ENCODE measurements at regions not wholly inside any gene's neighbourhood (a gene's known extent, or its start where the extent isn't known, plus 50 kb on each side); places are given as distances from the start of the nearest gene placed in this dataset.

- Histone ChIP-seq H3K4me2 (ENCODE audit: low read length) (no peak overlapping the region), H3K9ac (ENCODE audit: low read length) (no peak overlapping the region)
- TF ChIP-seq CTCF (IDR thresholded peaks at IDR 0.05; ENCODE audit: low read depth, low read length), result no peak
- no peak for TF ChIP-seq EZH2phosphoT487 (IDR thresholded peaks at IDR 0.05; ENCODE audit: low read depth)
These were observed 74.2 kb upstream of the ZNF716 start for GRCh38 chr7:57375783-57376182.

GRCh38 chr7:57381581-57381980 is 68.4 kb upstream of the ZNF716 start:
- Histone ChIP-seq H3K4me3 (ENCODE audit: low read length) (no peak overlapping the region), H3K27me3 (ENCODE audit: low read depth, low read length) (no peaks in the 10 kb centered on the region), H3K36me3 (replicated peaks; ENCODE audit: low read depth, low read length) (no peaks in the 10 kb centered on the region), H2AFZ (ENCODE audit: low read depth, low read length) (no peak overlapping the region), H3K9ac (ENCODE audit: low read length) (no peak overlapping the region), H3K27ac (ENCODE audit: low read length) (no peak overlapping the region), H3K9me3 (ENCODE audit: insufficient read depth, low read length) (no peaks in the 10 kb centered on the region), H3K79me2 (ENCODE audit: low read length) (no peaks in the 10 kb centered on the region), H3K4me1 (ENCODE audit: low read length) (no peaks in the 10 kb centered on the region), H3K4me2 (ENCODE audit: low read length) (no peak overlapping the region), H4K20me1 (ENCODE audit: insufficient read depth, low read length) (no peaks in the 10 kb centered on the region)
- no peak for TF ChIP-seq EZH2phosphoT487 (IDR thresholded peaks at IDR 0.05; ENCODE audit: low read depth)
- no peak for TF ChIP-seq CTCF (IDR thresholded peaks at IDR 0.05; ENCODE audit: low read depth, low read length)

More at GRCh38 chr7:57375783-57376182, 74.2 kb upstream of the ZNF716 start:
- no peaks in the 10 kb centered on the region for H4K20me1 ChIP-seq (ENCODE audit: insufficient read depth, low read length)
- no peaks in the 10 kb centered on the region for H3K79me2 ChIP-seq (ENCODE audit: low read length)
- H3K27me3 ChIP-seq (ENCODE audit: low read depth, low read length), result no peaks in the 10 kb centered on the region
- no peaks in the 10 kb centered on the region for H3K9me3 ChIP-seq (ENCODE audit: insufficient read depth, low read length)
- H3K4me3 ChIP-seq (ENCODE audit: low read length), result no peak overlapping the region
- H2AFZ ChIP-seq (ENCODE audit: low read depth, low read length), result no peak overlapping the region
- H3K4me1 ChIP-seq (ENCODE audit: low read length), result no peaks in the 10 kb centered on the region
- H3K27ac ChIP-seq (ENCODE audit: low read length), result no peak overlapping the region
- no peaks in the 10 kb centered on the region for H3K36me3 ChIP-seq (replicated peaks; ENCODE audit: low read depth, low read length)

- H3K4me1 ChIP-seq (ENCODE audit: low read length), result no peaks in the 10 kb centered on the region
- no peak overlapping the region for H3K9ac ChIP-seq (ENCODE audit: low read length)
- H4K20me1 ChIP-seq (ENCODE audit: insufficient read depth, low read length), result no peaks in the 10 kb centered on the region
- H3K79me2 ChIP-seq (ENCODE audit: low read length), result no peaks in the 10 kb centered on the region
- H3K36me3 ChIP-seq (replicated peaks; ENCODE audit: low read depth, low read length), result no peaks in the 10 kb centered on the region
- no peak overlapping the region for H3K27ac ChIP-seq (ENCODE audit: low read length)
- no peaks in the 10 kb centered on the region for H3K27me3 ChIP-seq (ENCODE audit: low read depth, low read length)
- H2AFZ ChIP-seq (ENCODE audit: low read depth, low read length), result no peak overlapping the region
- H3K4me2 ChIP-seq (ENCODE audit: low read length), result no peak overlapping the region
- no peak for TF ChIP-seq CTCF (IDR thresholded peaks at IDR 0.05; ENCODE audit: low read depth, low read length)
- no peak for TF ChIP-seq EZH2phosphoT487 (IDR thresholded peaks at IDR 0.05; ENCODE audit: low read depth)
- no peak overlapping the region for H3K4me3 ChIP-seq (ENCODE audit: low read length)
- no peaks in the 10 kb centered on the region for H3K9me3 ChIP-seq (ENCODE audit: insufficient read depth, low read length)
These were observed 65.6 kb upstream of the ZNF716 start for GRCh38 chr7:57384380-57384779.

- H3K4me2 ChIP-seq (ENCODE audit: low read length), result no peak overlapping the region
- no peak overlapping the region for H3K4me3 ChIP-seq (ENCODE audit: low read length)
- H3K9ac ChIP-seq (ENCODE audit: low read length), result no peak overlapping the region
- no peaks in the 10 kb centered on the region for H3K4me1 ChIP-seq (ENCODE audit: low read length)
- TF ChIP-seq EZH2phosphoT487 (IDR thresholded peaks at IDR 0.05; ENCODE audit: low read depth) (no peak), CTCF (IDR thresholded peaks at IDR 0.05; ENCODE audit: low read depth, low read length) (no peak)
- H3K9me3 ChIP-seq (ENCODE audit: insufficient read depth, low read length), result no peaks in the 10 kb centered on the region
- no peak overlapping the region for H2AFZ ChIP-seq (ENCODE audit: low read depth, low read length)
- no peak overlapping the region for H3K27ac ChIP-seq (ENCODE audit: low read length)
- no peaks in the 10 kb centered on the region for H3K27me3 ChIP-seq (ENCODE audit: low read depth, low read length)
- no peaks in the 10 kb centered on the region for H3K79me2 ChIP-seq (ENCODE audit: low read length)
- H4K20me1 ChIP-seq (ENCODE audit: insufficient read depth, low read length), result no peaks in the 10 kb centered on the region
- no peaks in the 10 kb centered on the region for H3K36me3 ChIP-seq (replicated peaks; ENCODE audit: low read depth, low read length)
These were observed 64.3 kb upstream of the ZNF716 start for GRCh38 chr7:57385668-57386067.

Measured in OCI-LY3 (cell line).